K562 (cell line): ENCODE measurements at regions not wholly inside any gene's neighbourhood (a gene's known extent, or its start where the extent isn't known, plus 50 kb on each side); places are given as distances from the start of the nearest gene placed in this dataset.

ENCODE experiments used
- ATAC-seq: fragments of 200-7000 bp; cut with Tn5 transposase; 3 replicates; pipeline ENCODE4 v1.9.1; 2020; ENCODE audit warnings: moderate library complexity
- BruUV-seq: library from RNA; stranded (reverse); fragments of 400-500 nt; replicated peaks from 2 replicates; lab custom pipeline; 2021; lab: Mats Ljungman, UMichigan
- CTCF ChIA-PET: fragments of 300-600 bp; formaldehyde crosslinking; extraction: SDS; loops from one replicate; lab custom pipeline; 2021; ENCODE audit warnings: low intra/inter-chr PET ratio; lab: Yijun Ruan, JAX
- POLR2A ChIA-PET: fragments of 300-600, 350-650 bp; sonication (Branson Sonifier 250); formaldehyde crosslinking; extraction: SDS; loops from one replicate; lab custom pipeline; 2021; ENCODE audit warnings: antibody characterized with exemption, inconsistent platforms; lab: Yijun Ruan, JAX
- DNase-seq, 4 experiments: peaks; one replicate each; pipeline versions ENCODE4 v3.0.0 to v3.0.0-alpha.2; 2011 to 2018; ENCODE audit warnings: low spot score in 3 of 4, mixed read lengths in 3 of 4; ENCODE audit errors: extremely low read depth in 1 of 4
- FAIRE-seq: peaks from 2 replicates; lab custom pipeline; 2011; peaks lifted over from hg19 to GRCh38; lab: Jason Lieb, UNC
- H2AFZ ChIP-seq: 2 replicates; pipeline ENCODE4 v1.6.0; 2011; ENCODE audit warnings: low read depth, low read length, control low read depth, inconsistent platforms
- H3K27ac ChIP-seq: fragments of 200-600 bp; 3 replicates; pipeline ENCODE4 v1.8.0; 2011; ENCODE audit warnings: low read depth, mild to moderate bottlenecking, control low read depth, inconsistent platforms, low read length, moderate library complexity, mixed read lengths; ENCODE audit errors: extremely low read depth
- H3K27me3 ChIP-seq, 2 experiments: fragments of 300-600 bp in 1 of 2; 2 replicates in 1 of 2; 3 replicates in 1 of 2; pipeline versions ENCODE4 v1.6.0 to v1.8.0; 2011; ENCODE audit warnings: inconsistent platforms in 2 of 2, low read length in 2 of 2, mild to moderate bottlenecking in 1 of 2, mixed read lengths in 1 of 2, moderate library complexity in 1 of 2; ENCODE audit not compliant: control insufficient read depth in 2 of 2, insufficient read depth in 2 of 2
- H3K36me3 ChIP-seq: fragments of 300-600 bp; 3 replicates; pipeline ENCODE4 v1.8.0; 2011; ENCODE audit warnings: mild to moderate bottlenecking, low read length, inconsistent platforms; ENCODE audit not compliant: control insufficient read depth, insufficient read depth
- H3K4me1 ChIP-seq, 2 experiments: fragments of 200-600 bp in 1 of 2; replicated peaks in 1 of 2; 2 replicates in 1 of 2; 3 replicates in 1 of 2; pipeline versions ENCODE4 v1.5.1 to v1.8.0; 2011; ENCODE audit warnings: inconsistent platforms in 2 of 2, low read length in 2 of 2, mild to moderate bottlenecking in 1 of 2, mixed read lengths in 1 of 2, moderate library complexity in 1 of 2; ENCODE audit not compliant: control insufficient read depth in 2 of 2, insufficient read depth in 2 of 2
- H3K4me2 ChIP-seq: 2 replicates; pipeline ENCODE4 v1.6.1; 2011; ENCODE audit warnings: low read length, control low read depth, inconsistent platforms, mixed read lengths; ENCODE audit not compliant: insufficient read depth
- H3K4me3 ChIP-seq: fragments of 200-600 bp; sonication (generic), shearing (Covaris generic); 2 replicates; pipeline ENCODE4 v1.5.1; 2016; ENCODE audit warnings: control low read depth, inconsistent platforms
- H3K79me2 ChIP-seq: fragments of 200-600 bp; 3 replicates; pipeline ENCODE4 v1.8.0; 2011; ENCODE audit warnings: low read length, inconsistent platforms; ENCODE audit not compliant: control insufficient read depth, insufficient read depth
- H3K9ac ChIP-seq, 2 experiments: 2 replicates each; pipeline versions ENCODE4 v1.6.0 to v1.6.1; 2011; ENCODE audit warnings: low read depth in 2 of 2, low read length in 2 of 2, control low read depth in 1 of 2, inconsistent platforms in 1 of 2, mild to moderate bottlenecking in 1 of 2, mixed read lengths in 1 of 2; ENCODE audit not compliant: insufficient read depth in 1 of 2
- H3K9me1 ChIP-seq: one replicate; pipeline ENCODE4 v1.6.0; 2011; ENCODE audit warnings: inconsistent platforms, mild to moderate bottlenecking, low read length, moderate library complexity; ENCODE audit not compliant: control insufficient read depth, insufficient read depth
- H3K9me3 ChIP-seq: replicated peaks from 2 replicates; pipeline ENCODE4 v1.5.1; 2011; ENCODE audit warnings: low read depth, low read length, inconsistent platforms; ENCODE audit not compliant: control insufficient read depth, insufficient read depth
- H4K20me1 ChIP-seq: replicated peaks from 2 replicates; pipeline ENCODE4 v1.6.1; 2011; ENCODE audit warnings: low read length, inconsistent platforms, mixed read lengths; ENCODE audit not compliant: control insufficient read depth, insufficient read depth
- CBFA2T2 ChIP-seq: fragments of 450-650 bp; conservative IDR thresholded peaks from 2 replicates; pipeline ENCODE4 v1.6.1; 2017; ENCODE audit warnings: mild to moderate bottlenecking
- CBX3 ChIP-seq, 2 experiments: IDR thresholded peaks; 1 replicate in 1 of 2; 2 replicates in 1 of 2; pipeline ENCODE4 v1.6.1; 2012; ENCODE audit warnings: inconsistent platforms in 2 of 2, low read length in 2 of 2, borderline replicate concordance in 1 of 2, control low read depth in 1 of 2
- CEBPB ChIP-seq: fragments of 450-650 bp; IDR thresholded peaks from 2 replicates; pipeline ENCODE4 v1.6.1; 2016; ENCODE audit warnings: missing genetic modification characterization, missing compliant biosample characterization
- E2F3 ChIP-seq: fragments of 250-450 bp; sonication (Bioruptor Pico); IDR thresholded peaks from 2 replicates; pipeline ENCODE4 v1.4.0; 2020; ENCODE audit warnings: mild to moderate bottlenecking
- HNRNPH1 ChIP-seq: fragments of 200-400 bp; formaldehyde crosslinking; optimal IDR thresholded peaks from 2 replicates; pipeline ENCODE3; 2017; ENCODE audit warnings: low read depth, mild to moderate bottlenecking, low read length, moderate library complexity
- KLF13 ChIP-seq: fragments of 450-650 bp; IDR thresholded peaks from 2 replicates; pipeline ENCODE4 v1.6.1; 2016; ENCODE audit warnings: missing genetic modification characterization, low read depth, mild to moderate bottlenecking, missing compliant biosample characterization, moderate library complexity, borderline replicate concordance
- NELFE ChIP-seq: IDR thresholded peaks from 2 replicates; pipeline ENCODE4 v1.6.1; 2011; ENCODE audit warnings: mild to moderate bottlenecking; ENCODE audit not compliant: insufficient read depth, insufficient read length
- NFXL1 ChIP-seq: fragments of 450-650 bp; formaldehyde crosslinking; IDR thresholded peaks from 2 replicates; pipeline ENCODE4 v1.4.0; 2021; ENCODE audit warnings: mild to moderate bottlenecking
- POLR2A ChIP-seq: fragments of 450-650 bp; conservative IDR thresholded peaks from 2 replicates; pipeline ENCODE4 v1.6.1; 2016
- SRF ChIP-seq, 2 experiments: fragments of 250-450, 450-650 bp in 1 of 2; sonication (Bioruptor Pico) in 1 of 2; sonication (generic) in 1 of 2; formaldehyde crosslinking; IDR thresholded peaks; 2 replicates each; pipeline versions ENCODE4 v1.5.0 to v1.5.1; 2020 to 2022; ENCODE audit warnings: mild to moderate bottlenecking in 1 of 2, missing genetic modification reagents in 1 of 2
- TCF7 ChIP-seq: sonication (generic); IDR thresholded peaks from 2 replicates; pipeline ENCODE4 v1.6.1; 2016; ENCODE audit warnings: antibody characterized with exemption, borderline replicate concordance
- XRCC4 ChIP-seq: IDR thresholded peaks from one replicate; pipeline ENCODE4 v1.6.1; 2011; ENCODE audit not compliant: insufficient read depth, insufficient read length; ENCODE audit errors: extremely low read depth
- ZNF121 ChIP-seq: sonication (generic); formaldehyde crosslinking; conservative IDR thresholded peaks from 2 replicates; pipeline ENCODE4 v1.8.0; 2022; ENCODE audit warnings: missing genetic modification reagents
- WGBS: fragments of 100-300 bp; shearing (Covaris generic); methylation state at CpG from one replicate; pipeline ENCODE4 v1.1.6; 2016; ENCODE audit warnings: low coverage, mixed read lengths; ENCODE audit not compliant: insufficient coverage; ENCODE audit errors: missing lambda C conversion rate; 5-methylcytosine and 5-hydroxymethylcytosine counted together
- in situ Hi-C: fragments of 300-500 bp; cut with MboI; formaldehyde crosslinking; loops from 4 replicates; pipeline ENCODE4 v1.15.0; 2018; ENCODE audit warnings: inconsistent platforms, mixed read lengths
- intact Hi-C: fragments of 100-400 bp; cut with micrococcal nuclease; formaldehyde crosslinking; loops from 2 replicates; pipeline ENCODE4 v1.14.2; 2022

DNA sequence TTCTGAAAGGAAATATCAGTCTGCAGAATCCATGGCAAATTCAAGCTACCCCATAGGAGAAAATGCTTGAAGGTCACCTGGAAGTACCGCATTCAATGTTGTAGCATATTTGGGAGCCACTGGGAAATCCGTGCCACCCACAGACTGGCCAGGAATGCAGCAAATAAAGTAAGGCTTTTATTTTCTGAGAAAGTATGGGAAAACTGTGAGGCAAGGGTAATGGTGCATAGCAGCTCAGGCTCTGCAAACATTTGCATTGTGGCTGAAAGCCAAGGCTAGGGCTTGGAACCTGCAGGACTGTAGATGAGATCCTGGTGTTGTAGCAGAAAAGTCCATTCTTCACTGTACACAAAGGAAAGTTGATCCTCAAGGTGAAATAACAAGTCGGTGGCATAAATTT, 450.9 kb upstream of the NR3C2 start:
- WGBS, result 0% methylated on average over 3 of the region's 3 CpGs
- DNase-seq (no peak), FAIRE-seq (no peak)
- no peaks in the 10 kb centered on the region for H3K4me1 ChIP-seq
- intact Hi-C loops, result no loop called here
- no peaks in the 10 kb centered on the region for H4K20me1 ChIP-seq
- no peak overlapping the region for H2AFZ ChIP-seq
- POLR2A ChIA-PET, result no interaction called here
- no peak overlapping the region for H3K4me3 ChIP-seq
- H3K9ac ChIP-seq, result no peak overlapping the region
- TF ChIP-seq POLR2A, result no peak
- TF ChIP-seq E2F3 (CRISPR knock-in tag), result no peak
- TF ChIP-seq NELFE, result no peak
- TF ChIP-seq NFXL1 (CRISPR knock-in tag), result no peak
- no peak for TF ChIP-seq XRCC4
- TF ChIP-seq KLF13, result no peak
- no peak for TF ChIP-seq HNRNPH1
- no peak for TF ChIP-seq ZNF121 (CRISPR knock-in tag)
- TF ChIP-seq CEBPB (tag), result no peak
- no peak for TF ChIP-seq CBFA2T2
- TF ChIP-seq SRF (CRISPR knock-in tag; IDR thresholded peaks at IDR 0.05), result no peak
- TF ChIP-seq TCF7, result no peak
- no peak for TF ChIP-seq CBX3 (IDR thresholded peaks at IDR 0.05; ENCODE audit: borderline replicate concordance in 1 of 2, low read length in 2 of 2)
- TF ChIP-seq, all 486 proteins: peak for 0
- Histone ChIP-seq H3K36me3 (no peaks in the 10 kb centered on the region), H3K79me2 (no peaks in the 10 kb centered on the region), H3K9me1 (no peaks in the 10 kb centered on the region), H3K27ac (no peak overlapping the region), H3K4me2 (no peak overlapping the region), H3K27me3 (no peaks in the 10 kb centered on the region), H3K9me3 (no peaks in the 10 kb centered on the region)
- CTCF ChIA-PET, result no interaction called here
- in situ Hi-C loops, result no loop called here
- BruUV-seq, result no TSS peak
- no peak for ATAC-seq
